COLO668 (cell line): ENCODE measurements at regions not wholly inside any gene's neighbourhood (a gene's known extent, or its start where the extent isn't known, plus 50 kb on each side); places are given as distances from the start of the nearest gene placed in this dataset.

Experiments
- DNase-seq: peaks from one replicate; lab custom pipeline; 2025; ENCODE audit not compliant: unreplicated experiment; lab: John Stamatoyannopoulos, UW

DNA sequence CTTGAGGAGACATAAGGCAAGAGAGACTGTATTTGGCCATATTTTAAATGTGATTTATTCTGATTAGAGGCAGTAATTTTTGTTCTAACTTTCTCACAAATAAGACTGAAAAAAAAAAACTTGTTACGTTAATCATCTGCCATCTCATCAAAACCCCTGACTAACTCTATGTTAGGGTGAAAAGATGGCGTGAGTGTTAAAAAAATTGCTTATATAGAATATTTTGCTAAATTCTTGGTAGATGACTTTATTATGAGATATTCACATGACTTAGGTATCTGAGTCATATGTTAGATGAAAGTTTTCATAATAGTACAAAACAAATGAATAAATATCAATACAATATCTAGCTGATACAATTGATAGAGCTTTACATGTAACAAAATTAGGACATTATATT lies 1508.7 kb upstream of the TMEFF2 start:
- no peak for DNase-seq

DNA sequence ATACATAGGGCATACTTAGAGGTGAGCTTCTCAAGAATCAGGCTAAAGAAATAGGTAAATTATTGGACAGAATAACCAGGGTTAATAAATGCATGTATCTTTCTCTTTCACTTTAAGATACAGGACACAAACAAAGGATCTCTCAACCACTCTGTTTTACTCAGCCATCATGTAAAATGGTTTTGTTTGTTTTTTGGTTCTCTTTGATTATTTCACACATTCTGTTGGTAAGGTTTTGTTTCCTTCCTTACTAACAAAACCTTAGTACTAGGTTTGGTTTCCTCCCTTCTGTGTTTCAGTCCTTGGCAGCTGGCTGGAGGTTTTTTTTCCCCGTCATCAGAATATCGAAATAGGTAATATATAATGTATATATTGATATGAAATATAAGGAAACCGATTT lies 1506.8 kb upstream of the TMEFF2 start:
- DNase-seq, result no peak

DNA sequence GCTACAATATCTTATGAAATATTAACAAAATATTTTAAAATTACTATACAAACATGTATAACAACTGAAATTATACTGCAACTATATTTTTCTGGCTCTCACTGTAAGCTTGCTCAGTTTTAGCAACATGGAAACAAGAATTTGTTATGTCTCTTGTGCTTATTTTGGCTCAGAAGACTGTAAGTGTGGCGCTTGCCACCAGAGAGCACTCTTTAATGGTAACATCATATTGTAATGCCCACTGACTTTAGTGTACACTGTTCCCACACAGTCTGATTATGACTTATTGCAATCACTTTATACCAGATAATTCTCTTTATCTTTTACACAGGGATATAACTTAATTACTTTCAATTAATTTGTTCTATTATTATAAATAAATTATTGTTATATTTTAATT lies 1500.6 kb upstream of the TMEFF2 start:
- DNase-seq, result no peak

- DNase-seq, result no peak
Measured at GRCh38 chr2:193693758-193694157, 1499.0 kb upstream of the TMEFF2 start.

DNA sequence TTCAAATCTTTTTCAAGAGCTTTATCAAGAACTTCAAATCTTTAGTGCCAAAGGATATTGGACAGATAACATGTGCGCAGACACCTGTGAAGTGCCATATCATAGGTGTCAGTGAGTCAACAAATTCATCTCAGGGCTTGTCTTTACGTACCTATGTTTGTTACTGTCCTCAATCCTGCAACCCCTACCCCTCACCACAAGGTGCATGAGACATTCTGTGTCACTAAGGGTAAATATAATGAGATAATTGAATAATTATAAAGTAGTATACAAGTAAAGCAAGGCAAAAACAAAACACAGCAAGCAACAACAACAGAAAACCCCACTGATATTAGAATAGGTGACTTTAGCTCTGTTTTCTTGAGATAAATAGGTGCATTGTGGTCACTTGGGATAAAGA lies 1495.8 kb upstream of the TMEFF2 start:
- no peak for DNase-seq

GRCh38 chr2:193687195-193687594 lies 1492.5 kb upstream of the TMEFF2 start:
- DNase-seq, result no peak

DNA sequence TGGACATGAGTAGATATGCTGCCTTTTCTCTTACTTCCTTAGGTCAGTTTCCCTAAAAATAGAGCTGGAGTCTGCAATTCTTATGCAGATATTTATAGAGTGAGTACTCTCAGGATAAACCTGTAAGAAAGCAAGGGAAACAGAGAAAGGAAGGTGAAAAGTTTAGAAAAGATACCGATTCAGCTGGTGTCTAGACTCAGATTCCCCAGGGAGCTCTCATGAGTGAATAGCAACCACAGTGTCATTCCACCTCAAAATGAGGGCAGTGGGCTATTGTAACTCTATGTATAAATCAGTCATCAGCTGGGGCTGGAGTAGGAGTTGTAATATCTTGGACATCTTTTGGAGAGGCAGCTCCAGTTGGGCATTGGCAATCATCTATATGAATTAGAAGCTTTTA lies 1485.1 kb upstream of the TMEFF2 start:
- no peak for DNase-seq

- DNase-seq, result no peak
Measured at GRCh38 chr2:193670478-193670877, 1475.7 kb upstream of the TMEFF2 start.

DNA sequence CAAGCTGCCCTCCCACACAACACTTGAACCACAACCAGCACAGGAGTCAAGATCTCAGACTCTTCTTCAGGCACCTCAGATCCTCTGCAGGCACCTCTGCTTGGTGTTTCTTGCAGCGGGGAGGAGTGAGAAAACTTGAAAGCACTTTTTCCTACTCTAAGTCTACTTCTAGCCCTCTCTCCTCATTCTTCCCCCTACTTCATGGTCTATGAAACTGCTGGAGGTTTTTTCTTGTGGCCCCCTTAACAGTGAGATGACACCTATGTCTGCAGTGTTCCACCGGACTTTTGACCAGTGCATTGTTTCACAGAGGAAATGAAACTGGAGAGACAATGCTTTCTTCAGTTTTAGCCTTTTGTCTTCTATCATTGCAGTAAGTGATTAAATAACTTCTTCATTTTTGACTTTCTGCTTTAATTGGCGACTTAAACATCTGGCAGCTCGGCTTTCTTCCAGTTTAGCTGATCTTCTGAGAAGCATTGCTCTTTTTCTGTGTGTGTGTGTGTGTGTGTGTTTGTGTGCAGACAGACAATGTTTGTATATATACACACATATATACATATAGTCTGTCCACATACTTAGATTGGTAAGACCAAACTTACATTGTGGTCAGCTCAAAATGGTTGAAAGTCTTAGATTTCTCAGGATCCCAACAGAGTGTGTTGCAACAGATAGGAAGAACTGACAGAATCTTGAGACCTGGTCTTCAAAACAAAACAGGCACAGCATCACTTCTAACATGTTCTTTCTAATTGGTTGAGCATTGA lies 1474.0 kb upstream of the TMEFF2 start:
- no peak for DNase-seq

GRCh38 chr2:193627927-193628272 lies 1433.2 kb upstream of the TMEFF2 start:
- no peak for DNase-seq

GRCh38 chr2:193627187-193627926 lies 1432.6 kb upstream of the TMEFF2 start:
- no peak for DNase-seq

- DNase-seq, result no peak
Measured at GRCh38 chr2:193608451-193608850, 1413.7 kb upstream of the TMEFF2 start.

DNA sequence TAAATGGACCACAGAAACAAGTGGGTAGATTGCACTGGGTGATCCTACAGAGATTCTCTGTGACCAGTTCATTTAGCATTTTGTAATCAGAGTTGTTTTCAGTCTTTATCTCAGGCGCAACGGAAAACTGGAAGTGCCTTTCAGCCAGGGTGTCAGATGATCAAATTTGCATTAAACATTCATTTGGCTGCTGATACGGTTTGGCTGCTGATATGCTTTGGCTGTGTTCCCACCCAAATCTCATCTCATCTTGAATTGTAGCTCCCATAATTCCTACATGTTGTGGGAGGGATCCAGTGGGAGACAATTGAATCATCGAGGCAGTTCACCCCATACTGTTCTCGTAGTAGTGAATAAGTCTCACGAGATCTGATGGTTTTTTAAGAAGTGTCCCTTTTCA lies 1396.1 kb upstream of the TMEFF2 start:
- DNase-seq, result no peak

GRCh38 chr2:193584522-193584938 lies 1389.8 kb upstream of the TMEFF2 start:
- no peak for DNase-seq

DNA sequence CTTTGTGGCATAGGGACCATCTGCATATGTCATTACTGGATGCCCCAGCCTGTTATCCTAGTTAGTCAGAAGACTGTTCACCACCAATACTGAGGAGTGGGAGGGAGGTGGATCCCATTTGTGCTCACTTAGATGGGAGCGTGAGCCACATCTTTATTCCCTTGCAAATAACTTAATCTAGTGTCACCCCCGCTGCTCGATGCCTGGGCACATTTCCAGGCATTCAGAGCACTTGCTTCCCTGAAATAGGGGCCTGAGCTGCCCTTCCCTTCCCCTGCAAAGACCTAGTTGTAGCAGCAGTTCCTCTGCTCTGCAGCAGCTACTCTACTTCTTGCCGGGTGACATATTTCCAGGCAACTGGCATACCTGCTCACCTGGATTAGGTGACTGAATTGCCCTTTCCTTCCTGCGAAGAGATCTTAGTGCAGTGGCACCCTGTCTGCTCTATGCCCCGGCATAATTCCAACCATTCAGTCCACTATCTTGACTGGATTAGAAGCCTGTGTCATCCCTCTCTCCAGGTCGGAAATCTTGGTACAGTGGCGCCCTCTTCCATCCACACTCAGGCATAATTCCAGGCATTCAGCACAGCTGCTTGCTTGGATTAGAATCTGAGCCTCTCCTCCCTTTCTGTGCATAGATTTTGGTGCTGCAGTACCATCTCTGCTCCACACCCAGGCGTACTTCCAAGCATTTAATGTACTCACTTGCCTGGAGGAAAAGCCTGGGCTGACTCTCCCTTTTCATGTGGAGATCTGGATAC lies 1389.1 kb upstream of the TMEFF2 start:
- no peak for DNase-seq

DNA sequence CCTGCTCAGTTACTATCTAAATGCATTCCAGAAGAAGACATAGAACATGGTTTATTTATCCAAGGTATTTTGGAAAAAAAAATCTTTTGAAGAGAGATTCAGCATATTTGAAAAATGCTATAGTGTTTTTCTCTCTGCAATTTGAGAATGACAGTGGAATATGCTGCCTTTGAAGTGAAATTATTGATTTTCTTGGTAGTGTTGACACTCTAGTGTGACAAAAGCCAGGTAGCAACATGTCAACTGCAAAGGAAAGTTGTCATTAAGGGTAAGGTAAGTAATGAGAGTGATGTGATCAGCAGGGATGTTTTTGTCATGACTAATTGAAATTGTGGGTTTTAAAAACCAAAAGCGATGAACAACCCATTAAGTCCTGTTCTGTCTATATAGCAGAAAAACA lies 1387.1 kb upstream of the TMEFF2 start:
- DNase-seq, result no peak

GRCh38 chr2:193580176-193580950 lies 1385.6 kb upstream of the TMEFF2 start:
- no peak for DNase-seq

- DNase-seq, result no peak
Measured at GRCh38 chr2:193566886-193567285, 1372.2 kb upstream of the TMEFF2 start.

- DNase-seq, result no peak
Measured at GRCh38 chr2:193566276-193566675, 1371.5 kb upstream of the TMEFF2 start.

DNA sequence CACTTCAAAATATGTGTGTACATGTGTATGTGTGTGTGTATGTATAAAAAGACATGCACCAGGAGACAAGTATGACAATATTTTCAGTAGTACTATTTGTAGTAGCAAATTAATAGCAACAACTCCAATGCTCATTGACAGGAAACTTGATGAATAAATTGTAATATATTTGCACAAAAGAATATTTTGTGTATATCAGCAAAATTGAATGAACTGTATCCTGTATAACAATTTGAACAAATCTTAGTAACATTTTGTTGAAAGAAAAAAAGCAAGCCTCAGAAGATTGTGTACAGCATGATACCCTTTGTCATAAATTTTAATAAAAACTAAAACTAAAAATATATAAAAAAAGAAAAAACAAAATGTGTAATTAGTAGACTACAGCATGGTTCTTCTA lies 1367.3 kb upstream of the TMEFF2 start:
- DNase-seq, result no peak

- no peak for DNase-seq
Measured at GRCh38 chr2:193561054-193561453, 1366.3 kb upstream of the TMEFF2 start.
